RWPE1 (cell line): ENCODE measurements at regions not wholly inside any gene's neighbourhood (a gene's known extent, or its start where the extent isn't known, plus 50 kb on each side); places are given as distances from the start of the nearest gene placed in this dataset.

ENCODE experiments used
- CTCF ChIA-PET: fragments of 350-600 bp; sonication (Branson Sonifier 250); formaldehyde crosslinking; extraction: SDS; loops from one replicate; lab custom pipeline; 2021; lab: Yijun Ruan, JAX
- POLR2A ChIA-PET: fragments of 400-600 bp; formaldehyde crosslinking; extraction: SDS; loops from one replicate; lab custom pipeline; 2020; ENCODE audit warnings: antibody characterized with exemption; ENCODE audit not compliant: low non-redundant PET; lab: Yijun Ruan, JAX
- DNase-seq: peaks from one replicate; pipeline ENCODE4 v3.0.0; 2012; ENCODE audit warnings: low spot score
- H3K27ac ChIP-seq: fragments of 450-650 bp; 2 replicates; pipeline ENCODE4 v1.5.1; 2017
- CTCF ChIP-seq: fragments of 450-650 bp; conservative IDR thresholded peaks from 2 replicates; pipeline ENCODE4 v1.5.1; 2017; ENCODE audit warnings: low read depth, mild to moderate bottlenecking

DNA sequence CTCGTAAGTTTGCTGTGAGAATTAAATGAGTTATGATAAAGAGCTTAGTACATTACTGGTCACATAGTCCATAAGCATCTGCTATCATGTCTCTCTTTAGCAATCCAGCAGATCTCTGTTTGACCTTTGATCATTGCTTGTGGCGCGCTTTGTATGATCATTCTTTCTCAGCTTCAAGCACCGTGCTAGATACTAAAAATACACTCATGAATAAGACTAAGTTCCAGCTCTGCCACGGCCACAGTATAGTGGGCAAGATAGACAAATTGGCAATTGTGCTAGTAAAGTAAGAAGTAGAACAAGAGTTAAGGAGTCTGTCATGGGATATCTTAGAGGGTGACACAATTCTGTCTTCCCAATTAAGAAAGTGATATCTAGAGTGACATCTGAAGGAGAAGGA lies 75.2 kb upstream of the ADGRF1 start:
- CTCF ChIA-PET = interaction anchor here (0.6 to 0.7 kb wide), 3 partner anchors 11 to 160 kb away, joined by 3 to 5 read pairs (median 4); no protein-coding TSS in a partner anchor
- no peak for DNase-seq
- no peak overlapping the region for H3K27ac ChIP-seq
- TF ChIP-seq CTCF = no peak
- POLR2A ChIA-PET = no interaction called here

DNA sequence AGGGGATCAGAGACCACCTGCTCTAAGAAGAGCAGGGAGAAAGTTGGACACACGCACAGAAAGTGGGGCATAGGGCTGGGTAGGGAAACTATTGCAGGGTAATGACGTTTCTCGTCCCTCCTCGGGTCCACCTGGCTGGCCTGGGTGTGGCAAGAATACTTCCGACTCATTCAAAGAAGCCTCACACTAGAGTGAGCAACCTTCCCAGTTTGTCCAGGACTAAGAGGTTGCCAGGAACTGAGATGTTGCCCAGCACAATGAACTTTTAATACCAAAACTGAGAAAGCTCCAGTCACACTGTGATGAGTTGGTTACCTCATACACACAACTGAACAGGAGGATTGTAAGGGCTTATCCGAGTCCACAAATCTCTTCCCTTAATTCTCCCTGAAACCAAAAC lies 74.5 kb upstream of the ADGRF1 start:
- ChIA-PET POLR2A (no interaction called here), CTCF (no interaction called here)
- TF ChIP-seq CTCF = no peak
- DNase-seq = no peak
- H3K27ac ChIP-seq = no peak overlapping the region

DNA sequence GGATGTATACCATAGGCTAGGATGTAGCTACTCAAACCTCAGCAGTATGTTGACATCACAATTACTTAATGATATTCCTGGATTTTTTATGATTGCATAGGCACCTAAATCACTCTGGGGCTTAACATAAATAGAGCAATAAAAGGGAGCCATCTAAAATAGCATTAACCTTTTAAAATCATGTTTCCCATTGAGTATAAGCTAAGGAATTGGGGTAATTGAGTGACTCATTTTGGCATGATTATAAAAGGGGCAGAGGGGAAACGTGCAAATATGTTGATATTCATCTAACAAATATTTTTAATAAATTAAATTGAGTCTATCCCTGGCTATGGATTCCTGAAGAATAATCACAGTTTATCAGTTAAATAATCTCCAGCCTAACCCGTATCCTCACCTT lies 74.0 kb upstream of the ADGRF1 start:
- ChIA-PET CTCF (no interaction called here), POLR2A (no interaction called here)
- TF ChIP-seq CTCF = no peak
- DNase-seq = no peak
- H3K27ac ChIP-seq = no peak overlapping the region

GRCh38 chr6:47114460-47114859 lies 72.3 kb upstream of the ADGRF1 start:
- no peak for DNase-seq
- no peak overlapping the region for H3K27ac ChIP-seq
- CTCF ChIA-PET = no interaction called here
- POLR2A ChIA-PET = no interaction called here
- no peak for TF ChIP-seq CTCF

DNA sequence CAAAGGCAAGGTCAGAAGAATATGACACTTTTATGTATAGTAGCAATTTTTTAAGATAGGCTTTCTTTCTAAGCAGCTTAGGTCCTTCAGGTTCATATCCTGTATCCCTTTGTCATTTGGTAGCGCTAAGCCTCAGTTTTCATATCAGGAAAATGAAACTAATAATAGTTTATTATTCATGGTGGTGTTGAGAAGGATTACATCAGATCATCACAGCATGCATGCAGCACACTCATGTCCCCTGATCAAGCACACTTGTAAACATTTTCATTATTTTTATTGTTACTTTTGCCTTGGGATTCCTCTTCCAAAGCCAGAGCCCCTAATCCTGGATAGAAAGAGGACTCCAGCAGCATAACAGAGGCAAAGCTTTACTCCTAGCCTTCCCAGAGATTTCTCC lies 70.2 kb upstream of the ADGRF1 start:
- POLR2A ChIA-PET = no interaction called here
- CTCF ChIA-PET = interaction anchor here (0.6 kb wide), 1 partner anchor 319 kb away, joined by 3 read pairs; no protein-coding TSS in a partner anchor
- no peak for TF ChIP-seq CTCF
- DNase-seq = no peak
- H3K27ac ChIP-seq = no peak overlapping the region

DNA sequence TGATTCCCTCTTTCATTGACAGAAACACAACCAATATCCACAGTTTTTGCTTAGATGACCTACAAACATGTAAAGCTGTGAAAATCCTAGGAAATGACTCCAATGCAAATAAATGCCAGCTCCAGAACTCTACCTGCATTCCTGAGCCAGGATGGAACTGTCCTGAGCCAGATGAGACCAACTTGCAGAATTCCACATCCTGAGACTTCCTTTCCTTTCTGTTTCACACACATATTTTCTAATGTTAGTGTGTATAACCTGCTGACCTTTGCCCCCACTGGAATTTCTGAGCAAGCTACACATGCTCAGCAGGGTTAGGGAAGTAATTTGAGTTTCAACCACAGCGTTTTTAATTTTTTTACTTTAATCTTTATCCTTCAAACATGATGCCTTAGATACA lies 69.6 kb upstream of the ADGRF1 start:
- no peak overlapping the region for H3K27ac ChIP-seq
- POLR2A ChIA-PET = no interaction called here
- no peak for TF ChIP-seq CTCF
- DNase-seq = peak; percentile 32
- CTCF ChIA-PET = no interaction called here

GRCh38 chr6:47109281-47109680 lies 67.1 kb upstream of the ADGRF1 start:
- TF ChIP-seq CTCF = no peak
- POLR2A ChIA-PET = no interaction called here
- DNase-seq = no peak
- CTCF ChIA-PET = no interaction called here
- H3K27ac ChIP-seq = no peak overlapping the region
